GM12878 (cell line): ENCODE measurements at regions not wholly inside any gene's neighbourhood (a gene's known extent, or its start where the extent isn't known, plus 50 kb on each side); places are given as distances from the start of the nearest gene placed in this dataset.

Source experiments
- BRCA1 ChIP-seq: IDR thresholded peaks from 2 replicates; pipeline ENCODE4 v1.6.1; 2011; ENCODE audit warnings: low read depth, low read length, improper control_type of control experiment
- CEBPB ChIP-seq, 2 experiments: fragments of 150-350 bp in 1 of 2; IDR thresholded peaks; 2 replicates each; pipeline ENCODE4 v1.6.1; 2012 to 2014; ENCODE audit warnings: low read depth in 2 of 2, low read length in 2 of 2, borderline replicate concordance in 1 of 2, inconsistent platforms in 1 of 2
- EP300 ChIP-seq, 2 experiments: fragments of 150-350 bp in 1 of 2; IDR thresholded peaks; 2 replicates each; pipeline ENCODE4 v1.6.1; 2011 to 2012; ENCODE audit warnings: low read depth in 2 of 2, low read length in 2 of 2, borderline replicate concordance in 1 of 2, improper control_type of control experiment in 1 of 2, inconsistent platforms in 1 of 2; ENCODE audit not compliant: control insufficient read depth in 1 of 2
- MXI1 ChIP-seq: fragments of 150-350 bp; IDR thresholded peaks from 2 replicates; pipeline ENCODE4 v1.6.1; 2011; ENCODE audit warnings: low read depth, mild to moderate bottlenecking, inconsistent platforms, low read length, improper control_type of control experiment
- MYC ChIP-seq: IDR thresholded peaks from 2 replicates; pipeline ENCODE4 v1.6.1; 2011; ENCODE audit warnings: mild to moderate bottlenecking, low read length, moderate library complexity, inconsistent platforms; ENCODE audit not compliant: insufficient read depth, insufficient replicate concordance, insufficient read length, severe bottlenecking
- POLR2AphosphoS2 ChIP-seq: IDR thresholded peaks from 2 replicates; pipeline ENCODE4 v1.6.1; 2011; ENCODE audit warnings: low read depth, mild to moderate bottlenecking, low read length, improper control_type of control experiment, moderate library complexity
- POLR2AphosphoS5 ChIP-seq: IDR thresholded peaks from 2 replicates; pipeline ENCODE4 v1.6.1; 2011; ENCODE audit warnings: mild to moderate bottlenecking, low read length, inconsistent platforms
- STAT1 ChIP-seq: fragments of 450-650 bp; conservative IDR thresholded peaks from 2 replicates; pipeline ENCODE4 v1.6.1; 2014; ENCODE audit warnings: antibody characterized with exemption, mild to moderate bottlenecking
- YBX1 ChIP-seq: fragments of 450-650 bp; IDR thresholded peaks from 2 replicates; pipeline ENCODE4 v1.6.1; 2016; ENCODE audit warnings: antibody characterized with exemption
- TF ChIP-seq, protein P1 (sequence below), 3 experiments: IDR thresholded peaks in 2 of 3; conservative IDR thresholded peaks in 1 of 3; 2 replicates each; pipeline ENCODE4 v1.5.1; 2011; ENCODE audit warnings: low read depth in 3 of 3, low read length in 3 of 3, mild to moderate bottlenecking in 3 of 3, control low read depth in 2 of 3, moderate library complexity in 2 of 3, inconsistent platforms in 1 of 3, mixed read lengths in 1 of 3; ENCODE audit not compliant: control insufficient read depth in 2 of 3, insufficient read depth in 1 of 3; ENCODE audit errors: extremely low read depth in 1 of 3
- TF ChIP-seq, protein P2 (sequence below): fragments of 450-650 bp; IDR thresholded peaks from 2 replicates; pipeline ENCODE4 v1.6.1; 2016; ENCODE audit warnings: mild to moderate bottlenecking
- TF ChIP-seq, protein P3 (sequence below): IDR thresholded peaks from 2 replicates; pipeline ENCODE4 v1.6.1; 2011; ENCODE audit warnings: low read depth, mild to moderate bottlenecking, low read length, moderate library complexity, borderline replicate concordance; ENCODE audit errors: extremely low read depth

DNA sequence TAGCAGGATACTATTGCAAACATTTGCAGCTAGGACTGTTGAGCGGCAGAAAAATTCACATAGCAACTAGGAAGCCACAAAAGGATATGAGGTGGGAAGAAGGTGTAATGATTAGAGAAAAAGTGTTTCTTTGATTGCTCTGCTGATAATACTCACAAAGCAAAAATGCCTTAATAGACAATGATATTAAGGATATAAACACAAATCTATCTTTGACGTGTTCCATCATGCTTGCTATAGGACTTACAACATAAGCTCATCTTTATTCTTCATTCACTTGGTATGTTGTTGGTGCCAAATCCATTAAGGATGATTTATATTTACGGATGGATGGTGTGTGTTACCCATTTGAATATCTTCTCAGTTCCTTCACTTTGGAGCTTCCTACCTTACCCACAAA, 309.3 kb downstream of the GPR37 start:
- TF ChIP-seq YBX1 (no peak), POLR2AphosphoS5 (no peak), MYC (no peak), CEBPB (IDR thresholded peaks at IDR 0.05; ENCODE audit: borderline replicate concordance in 1 of 2, low read depth in 2 of 2, low read length in 2 of 2) (no peak), POLR2AphosphoS2 (no peak), MXI1 (no peak), STAT1 (no peak), BRCA1 (no peak), EP300 (IDR thresholded peaks at IDR 0.05; ENCODE audit: borderline replicate concordance in 1 of 2, control insufficient read depth in 1 of 2, low read depth in 2 of 2, low read length in 2 of 2) (no peak)
- TF ChIP-seq, protein P1, sequence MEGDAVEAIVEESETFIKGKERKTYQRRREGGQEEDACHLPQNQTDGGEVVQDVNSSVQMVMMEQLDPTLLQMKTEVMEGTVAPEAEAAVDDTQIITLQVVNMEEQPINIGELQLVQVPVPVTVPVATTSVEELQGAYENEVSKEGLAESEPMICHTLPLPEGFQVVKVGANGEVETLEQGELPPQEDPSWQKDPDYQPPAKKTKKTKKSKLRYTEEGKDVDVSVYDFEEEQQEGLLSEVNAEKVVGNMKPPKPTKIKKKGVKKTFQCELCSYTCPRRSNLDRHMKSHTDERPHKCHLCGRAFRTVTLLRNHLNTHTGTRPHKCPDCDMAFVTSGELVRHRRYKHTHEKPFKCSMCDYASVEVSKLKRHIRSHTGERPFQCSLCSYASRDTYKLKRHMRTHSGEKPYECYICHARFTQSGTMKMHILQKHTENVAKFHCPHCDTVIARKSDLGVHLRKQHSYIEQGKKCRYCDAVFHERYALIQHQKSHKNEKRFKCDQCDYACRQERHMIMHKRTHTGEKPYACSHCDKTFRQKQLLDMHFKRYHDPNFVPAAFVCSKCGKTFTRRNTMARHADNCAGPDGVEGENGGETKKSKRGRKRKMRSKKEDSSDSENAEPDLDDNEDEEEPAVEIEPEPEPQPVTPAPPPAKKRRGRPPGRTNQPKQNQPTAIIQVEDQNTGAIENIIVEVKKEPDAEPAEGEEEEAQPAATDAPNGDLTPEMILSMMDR (IDR thresholded peaks at IDR 0.05 in 2 of 3, conservative IDR thresholded peaks at IDR 0.05 in 1 of 3; ENCODE audit: control insufficient read depth in 2 of 3, extremely low read depth in 1 of 3, insufficient read depth in 1 of 3, low read depth in 3 of 3, low read length in 3 of 3): no peak
- TF ChIP-seq, protein P2, sequence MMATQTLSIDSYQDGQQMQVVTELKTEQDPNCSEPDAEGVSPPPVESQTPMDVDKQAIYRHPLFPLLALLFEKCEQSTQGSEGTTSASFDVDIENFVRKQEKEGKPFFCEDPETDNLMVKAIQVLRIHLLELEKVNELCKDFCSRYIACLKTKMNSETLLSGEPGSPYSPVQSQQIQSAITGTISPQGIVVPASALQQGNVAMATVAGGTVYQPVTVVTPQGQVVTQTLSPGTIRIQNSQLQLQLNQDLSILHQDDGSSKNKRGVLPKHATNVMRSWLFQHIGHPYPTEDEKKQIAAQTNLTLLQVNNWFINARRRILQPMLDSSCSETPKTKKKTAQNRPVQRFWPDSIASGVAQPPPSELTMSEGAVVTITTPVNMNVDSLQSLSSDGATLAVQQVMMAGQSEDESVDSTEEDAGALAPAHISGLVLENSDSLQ: no peak
- TF ChIP-seq, protein P3, sequence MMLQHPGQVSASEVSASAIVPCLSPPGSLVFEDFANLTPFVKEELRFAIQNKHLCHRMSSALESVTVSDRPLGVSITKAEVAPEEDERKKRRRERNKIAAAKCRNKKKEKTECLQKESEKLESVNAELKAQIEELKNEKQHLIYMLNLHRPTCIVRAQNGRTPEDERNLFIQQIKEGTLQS: no peak
